Keratinocyte (primary cell): ENCODE measurements at regions not wholly inside any gene's neighbourhood (a gene's known extent, or its start where the extent isn't known, plus 50 kb on each side); places are given as distances from the start of the nearest gene placed in this dataset.

Experiments
- EZH2 ChIP-seq: IDR thresholded peaks from one replicate; pipeline ENCODE4 v1.6.1; 2012; ENCODE audit warnings: inconsistent platforms, mild to moderate bottlenecking, low read length, moderate library complexity
- TF ChIP-seq, protein P1 (sequence below), 3 experiments: IDR thresholded peaks in 1 of 3; conservative IDR thresholded peaks in 1 of 3; optimal IDR thresholded peaks in 1 of 3; 2 replicates in 2 of 3; 3 replicates in 1 of 3; pipeline versions ENCODE3 to v1.5.1; 2011; ENCODE audit warnings: low read length in 3 of 3, mild to moderate bottlenecking in 3 of 3, moderate library complexity in 2 of 3, control low read depth in 1 of 3, inconsistent platforms in 1 of 3; ENCODE audit not compliant: insufficient read depth in 2 of 3; ENCODE audit errors: extremely low read depth in 1 of 3

DNA sequence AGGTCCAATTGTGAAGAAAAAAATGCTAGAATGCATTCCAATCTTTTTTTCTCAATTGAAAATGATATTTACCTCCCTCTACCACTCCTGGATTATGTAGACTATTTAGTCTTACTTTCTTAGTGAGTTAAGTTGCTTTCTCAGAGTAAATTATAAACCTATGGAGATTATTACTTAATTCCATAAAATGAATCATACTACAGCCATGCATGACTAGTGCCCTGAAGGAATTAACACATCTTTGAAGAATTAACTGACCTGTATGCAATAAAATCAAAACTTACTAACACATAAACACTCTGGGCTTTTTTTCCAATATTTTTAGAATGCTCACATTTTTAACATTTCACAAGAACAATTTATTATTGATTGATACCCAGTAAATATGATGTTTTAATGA lies 379.4 kb upstream of the DACH1 start:
- TF ChIP-seq, protein P1, sequence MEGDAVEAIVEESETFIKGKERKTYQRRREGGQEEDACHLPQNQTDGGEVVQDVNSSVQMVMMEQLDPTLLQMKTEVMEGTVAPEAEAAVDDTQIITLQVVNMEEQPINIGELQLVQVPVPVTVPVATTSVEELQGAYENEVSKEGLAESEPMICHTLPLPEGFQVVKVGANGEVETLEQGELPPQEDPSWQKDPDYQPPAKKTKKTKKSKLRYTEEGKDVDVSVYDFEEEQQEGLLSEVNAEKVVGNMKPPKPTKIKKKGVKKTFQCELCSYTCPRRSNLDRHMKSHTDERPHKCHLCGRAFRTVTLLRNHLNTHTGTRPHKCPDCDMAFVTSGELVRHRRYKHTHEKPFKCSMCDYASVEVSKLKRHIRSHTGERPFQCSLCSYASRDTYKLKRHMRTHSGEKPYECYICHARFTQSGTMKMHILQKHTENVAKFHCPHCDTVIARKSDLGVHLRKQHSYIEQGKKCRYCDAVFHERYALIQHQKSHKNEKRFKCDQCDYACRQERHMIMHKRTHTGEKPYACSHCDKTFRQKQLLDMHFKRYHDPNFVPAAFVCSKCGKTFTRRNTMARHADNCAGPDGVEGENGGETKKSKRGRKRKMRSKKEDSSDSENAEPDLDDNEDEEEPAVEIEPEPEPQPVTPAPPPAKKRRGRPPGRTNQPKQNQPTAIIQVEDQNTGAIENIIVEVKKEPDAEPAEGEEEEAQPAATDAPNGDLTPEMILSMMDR (optimal IDR thresholded peaks at IDR 0.05 in 1 of 3, IDR thresholded peaks at IDR 0.05 in 1 of 3, conservative IDR thresholded peaks at IDR 0.05 in 1 of 3; ENCODE audit: extremely low read depth in 1 of 3, insufficient read depth in 2 of 3, low read length in 3 of 3) = no peak
- TF ChIP-seq EZH2 = no peak
